Stomach (tissue), 4 donors: ENCODE measurements at regions not wholly inside any gene's neighbourhood (a gene's known extent, or its start where the extent isn't known, plus 50 kb on each side); places are given as distances from the start of the nearest gene placed in this dataset.

Experiments
- EP300 ChIP-seq: sonication (generic); formaldehyde crosslinking; IDR thresholded peaks from one replicate; pipeline ENCODE4 v1.6.1; 2017; ENCODE audit warnings: antibody characterized with exemption
- POLR2A ChIP-seq, 4 donors: fragments of 450-650 bp; IDR thresholded peaks; one replicate each; pipeline ENCODE4 v1.6.1; 2016; ENCODE audit warnings: antibody characterized with exemption in 4 of 4, control low read depth in 2 of 4, mild to moderate bottlenecking in 1 of 4, moderate library complexity in 1 of 4
- POLR2AphosphoS5 ChIP-seq, 3 donors: sonication (generic); formaldehyde crosslinking; IDR thresholded peaks; one replicate each; pipeline ENCODE4 v1.6.1; 2016; ENCODE audit warnings: antibody characterized with exemption in 3 of 3
- TF ChIP-seq, protein P1 (sequence below), 7 experiments: fragments of 450-650 bp in 4 of 7; fragments of 200-600 bp in 3 of 7; sonication (generic) in 3 of 7; IDR thresholded peaks; one replicate each; pipeline ENCODE4 v1.5.1; 2016 to 2019; ENCODE audit warnings: antibody characterized with exemption in 7 of 7, control low read depth in 2 of 7, mild to moderate bottlenecking in 1 of 7

DNA sequence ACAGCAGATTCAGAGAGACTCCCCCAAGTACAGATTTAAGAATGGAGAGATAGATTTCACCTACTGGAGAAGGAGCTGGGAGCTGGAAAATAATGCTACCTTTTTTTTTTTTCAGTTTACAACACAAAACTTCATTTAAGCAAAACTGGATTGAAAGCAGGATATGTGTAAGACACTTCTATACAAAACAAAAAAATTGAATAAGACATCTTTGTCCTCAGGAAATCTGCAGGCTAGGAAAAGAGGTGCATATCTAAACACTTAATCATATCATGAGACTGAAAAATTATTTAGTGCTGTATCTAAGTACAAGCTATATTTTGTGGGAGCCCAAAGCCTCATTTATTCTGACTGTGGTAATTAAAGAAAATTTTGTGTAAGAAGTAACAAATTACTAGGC is 516.1 kb downstream of the ZIC1 start:
- TF ChIP-seq, protein P1, sequence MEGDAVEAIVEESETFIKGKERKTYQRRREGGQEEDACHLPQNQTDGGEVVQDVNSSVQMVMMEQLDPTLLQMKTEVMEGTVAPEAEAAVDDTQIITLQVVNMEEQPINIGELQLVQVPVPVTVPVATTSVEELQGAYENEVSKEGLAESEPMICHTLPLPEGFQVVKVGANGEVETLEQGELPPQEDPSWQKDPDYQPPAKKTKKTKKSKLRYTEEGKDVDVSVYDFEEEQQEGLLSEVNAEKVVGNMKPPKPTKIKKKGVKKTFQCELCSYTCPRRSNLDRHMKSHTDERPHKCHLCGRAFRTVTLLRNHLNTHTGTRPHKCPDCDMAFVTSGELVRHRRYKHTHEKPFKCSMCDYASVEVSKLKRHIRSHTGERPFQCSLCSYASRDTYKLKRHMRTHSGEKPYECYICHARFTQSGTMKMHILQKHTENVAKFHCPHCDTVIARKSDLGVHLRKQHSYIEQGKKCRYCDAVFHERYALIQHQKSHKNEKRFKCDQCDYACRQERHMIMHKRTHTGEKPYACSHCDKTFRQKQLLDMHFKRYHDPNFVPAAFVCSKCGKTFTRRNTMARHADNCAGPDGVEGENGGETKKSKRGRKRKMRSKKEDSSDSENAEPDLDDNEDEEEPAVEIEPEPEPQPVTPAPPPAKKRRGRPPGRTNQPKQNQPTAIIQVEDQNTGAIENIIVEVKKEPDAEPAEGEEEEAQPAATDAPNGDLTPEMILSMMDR (IDR thresholded peaks at IDR 0.05) = no peak
- no peak for TF ChIP-seq EP300
- no peak for TF ChIP-seq POLR2A (IDR thresholded peaks at IDR 0.05)
- TF ChIP-seq POLR2AphosphoS5 (IDR thresholded peaks at IDR 0.05) = no peak
